GM19468 (cell line): ENCODE measurements at regions not wholly inside any gene's neighbourhood (a gene's known extent, or its start where the extent isn't known, plus 50 kb on each side); places are given as distances from the start of the nearest gene placed in this dataset.

Source experiments
- ATAC-seq: cut with Tn5 transposase; IDR thresholded peaks from one replicate; pipeline ENCODE4 v1.9.1; 2021; ENCODE audit warnings: mild to moderate bottlenecking, moderate library complexity, moderate number of reproducible peaks; ENCODE audit not compliant: unreplicated experiment; ENCODE audit errors: extremely low read depth

DNA sequence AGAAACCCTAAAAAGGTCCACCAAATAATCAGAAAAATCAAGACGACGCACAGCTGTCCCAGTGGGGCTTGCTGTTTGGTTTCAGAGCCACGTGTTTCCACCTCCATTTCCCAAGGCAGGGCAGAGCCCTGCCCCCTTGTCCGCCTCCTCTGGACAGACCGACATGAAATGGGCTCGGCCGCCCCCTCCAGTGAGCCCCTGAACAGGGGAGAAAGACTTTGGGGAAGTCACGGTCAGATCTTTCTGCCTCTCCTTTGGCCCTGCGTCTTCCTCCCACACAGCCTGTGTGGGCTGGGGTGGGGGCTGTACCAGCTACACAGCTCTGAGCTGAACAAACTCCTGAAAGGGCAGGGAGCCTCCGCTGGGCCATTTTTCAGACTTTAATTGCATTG is 230.7 kb downstream of the ENGASE start:
- no peak for ATAC-seq

- ATAC-seq, result no peak
These were observed 230.3 kb downstream of the ENGASE start for GRCh38 chr17:79304884-79305283.

GRCh38 chr17:79303641-79304205 is 229.1 kb downstream of the ENGASE start:
- no peak for ATAC-seq

DNA sequence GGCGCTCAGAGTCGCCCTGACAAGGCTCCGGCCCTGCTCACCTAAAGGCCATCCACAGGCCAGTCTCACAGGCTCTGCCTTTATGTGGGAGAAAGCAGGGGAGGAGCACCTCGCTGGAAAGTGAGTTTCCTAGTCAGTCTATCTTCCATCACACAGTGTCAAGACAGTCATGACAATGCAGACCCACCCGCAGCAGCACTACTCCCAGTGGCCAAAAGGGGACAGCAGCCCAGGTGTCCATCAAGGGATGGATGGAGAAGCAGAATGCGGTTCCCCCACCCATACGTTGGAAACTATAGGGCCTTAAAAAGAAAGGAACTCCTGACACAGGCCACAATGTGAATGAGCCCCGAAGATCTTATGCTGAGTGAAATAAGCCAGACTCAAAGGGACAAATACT is 226.8 kb downstream of the ENGASE start:
- no peak for ATAC-seq

DNA sequence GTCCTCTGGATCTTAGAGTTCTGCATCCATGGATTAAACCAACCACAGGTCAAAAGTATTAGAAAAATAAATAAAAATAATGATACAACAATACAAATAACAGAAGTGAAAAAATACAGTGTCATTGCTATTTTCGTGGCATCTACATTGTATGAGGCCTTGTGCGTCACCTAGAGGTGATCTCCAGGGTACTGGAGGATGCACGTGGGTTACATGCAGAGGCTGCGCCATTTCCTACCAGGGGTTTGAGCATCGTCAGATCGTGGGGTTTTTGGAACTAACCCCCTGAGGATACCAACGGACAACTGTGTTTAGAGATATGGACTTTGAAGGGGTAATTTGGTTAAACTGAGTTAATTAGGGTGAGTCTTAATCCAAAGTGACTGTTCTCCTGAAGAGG is 224.7 kb downstream of the ENGASE start:
- ATAC-seq, result no peak

GRCh38 chr17:79298799-79299198 is 224.2 kb downstream of the ENGASE start:
- ATAC-seq, result no peak

- ATAC-seq, result no peak
These were observed 221.6 kb downstream of the ENGASE start for GRCh38 chr17:79296243-79296642.

DNA sequence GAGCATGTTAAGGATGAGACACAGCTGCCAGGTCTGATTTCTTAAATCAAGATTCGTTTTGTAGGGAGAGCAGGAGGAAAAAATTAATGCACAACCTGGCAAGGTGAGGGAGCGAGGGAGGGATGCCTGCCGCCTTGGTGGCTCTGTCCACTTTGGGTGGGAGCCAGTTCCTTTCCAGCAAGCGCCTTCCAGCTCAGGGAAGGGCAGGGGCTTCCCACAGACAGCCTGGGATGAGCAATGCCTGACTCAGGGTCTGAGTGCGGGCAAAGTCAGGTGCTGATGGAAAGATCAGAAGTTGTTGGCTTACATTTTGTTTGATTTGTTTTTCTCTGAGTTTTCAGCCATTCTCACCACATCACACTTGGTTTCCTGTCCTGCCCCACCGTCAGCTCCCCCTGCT is 220.7 kb downstream of the ENGASE start:
- no peak for ATAC-seq

- no peak for ATAC-seq
These were observed 219.9 kb downstream of the ENGASE start for GRCh38 chr17:79294459-79295071.

- ATAC-seq, result no peak
These were observed 217.9 kb downstream of the ENGASE start for GRCh38 chr17:79292501-79292900.

GRCh38 chr17:79291391-79291790 is 216.8 kb downstream of the ENGASE start:
- no peak for ATAC-seq

DNA sequence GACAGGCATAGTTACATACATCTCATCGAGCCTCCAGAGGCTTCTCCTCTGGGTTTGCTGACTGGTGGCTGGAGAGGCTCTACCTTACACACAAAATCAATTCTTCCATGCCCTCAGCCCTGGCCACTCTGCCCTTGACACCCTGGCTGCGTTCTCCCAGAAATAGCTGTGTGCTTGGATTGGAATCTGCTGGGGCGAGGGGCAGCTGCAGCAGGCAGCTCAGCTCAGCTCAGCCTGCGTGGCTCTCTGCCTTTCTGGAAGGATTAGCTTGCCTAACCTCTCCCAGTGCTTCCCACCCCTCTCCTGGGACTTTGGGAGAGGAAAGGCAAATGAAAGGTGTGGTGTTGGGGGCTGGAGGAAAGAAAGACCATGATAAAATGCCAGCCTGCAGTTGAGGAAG is 216.1 kb downstream of the ENGASE start:
- no peak for ATAC-seq

- no peak for ATAC-seq
These were observed 214.3 kb downstream of the ENGASE start for GRCh38 chr17:79288950-79289349.

GRCh38 chr17:79286440-79286839 is 211.8 kb downstream of the ENGASE start:
- ATAC-seq, result no peak

DNA sequence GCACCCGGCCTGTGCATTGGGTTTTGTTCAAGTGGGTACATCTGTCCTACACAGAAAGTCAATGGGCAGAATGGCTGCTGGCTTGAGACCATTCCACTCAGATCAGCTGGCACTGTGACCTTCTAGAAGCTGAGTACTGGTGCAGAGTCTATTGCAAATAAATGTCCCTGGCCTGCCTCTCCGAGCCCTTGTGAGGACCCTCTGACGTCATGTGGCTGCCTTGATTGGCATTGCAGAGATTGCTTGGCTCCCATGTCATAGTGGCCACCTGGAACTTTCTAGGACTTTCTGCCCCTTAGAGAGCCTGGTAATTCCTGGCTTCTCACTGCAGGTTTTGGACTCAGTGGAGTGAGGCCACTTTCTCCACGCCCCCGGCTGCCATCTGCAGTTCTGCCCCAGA is 211.3 kb downstream of the ENGASE start:
- no peak for ATAC-seq

DNA sequence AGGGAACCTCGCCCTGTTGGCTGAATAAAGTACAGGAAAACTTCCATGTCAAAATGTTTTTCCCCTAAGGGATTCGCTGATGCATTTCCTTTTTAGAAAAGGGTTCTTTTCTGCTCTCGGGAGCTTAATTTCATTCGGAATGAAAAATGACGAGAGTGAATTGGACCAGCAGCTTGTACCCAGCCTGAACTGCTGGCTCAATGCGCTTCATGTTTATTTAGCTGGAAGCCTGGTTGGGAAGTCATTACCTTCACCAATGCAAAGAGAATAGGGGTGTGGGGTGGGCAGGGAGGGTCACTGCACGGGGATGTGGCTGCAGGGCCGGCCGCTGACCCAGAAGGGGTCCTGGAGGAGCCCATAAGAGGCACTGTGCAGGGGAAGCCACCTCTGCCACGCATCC is 207.7 kb downstream of the ENGASE start:
- ATAC-seq, result no peak

DNA sequence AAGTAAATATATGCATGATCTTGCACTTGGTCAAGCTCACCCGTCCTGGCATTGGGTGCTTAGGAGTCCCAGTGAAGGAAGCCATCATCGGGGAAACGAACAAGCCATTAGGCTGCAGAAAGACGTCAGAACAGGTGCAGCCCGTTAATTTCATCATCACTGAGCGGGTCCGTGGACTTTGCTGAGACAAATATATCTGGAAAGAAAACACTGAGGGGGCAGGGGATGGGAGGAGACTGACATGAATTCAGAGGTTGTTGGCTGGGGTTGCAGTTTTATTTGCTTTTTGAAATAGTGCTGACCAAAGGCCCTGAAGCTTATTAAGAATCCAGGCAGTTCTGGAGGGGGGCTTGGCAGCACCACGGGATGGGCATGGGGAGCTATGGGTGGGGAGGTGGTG is 207.2 kb downstream of the ENGASE start:
- ATAC-seq, result no peak

DNA sequence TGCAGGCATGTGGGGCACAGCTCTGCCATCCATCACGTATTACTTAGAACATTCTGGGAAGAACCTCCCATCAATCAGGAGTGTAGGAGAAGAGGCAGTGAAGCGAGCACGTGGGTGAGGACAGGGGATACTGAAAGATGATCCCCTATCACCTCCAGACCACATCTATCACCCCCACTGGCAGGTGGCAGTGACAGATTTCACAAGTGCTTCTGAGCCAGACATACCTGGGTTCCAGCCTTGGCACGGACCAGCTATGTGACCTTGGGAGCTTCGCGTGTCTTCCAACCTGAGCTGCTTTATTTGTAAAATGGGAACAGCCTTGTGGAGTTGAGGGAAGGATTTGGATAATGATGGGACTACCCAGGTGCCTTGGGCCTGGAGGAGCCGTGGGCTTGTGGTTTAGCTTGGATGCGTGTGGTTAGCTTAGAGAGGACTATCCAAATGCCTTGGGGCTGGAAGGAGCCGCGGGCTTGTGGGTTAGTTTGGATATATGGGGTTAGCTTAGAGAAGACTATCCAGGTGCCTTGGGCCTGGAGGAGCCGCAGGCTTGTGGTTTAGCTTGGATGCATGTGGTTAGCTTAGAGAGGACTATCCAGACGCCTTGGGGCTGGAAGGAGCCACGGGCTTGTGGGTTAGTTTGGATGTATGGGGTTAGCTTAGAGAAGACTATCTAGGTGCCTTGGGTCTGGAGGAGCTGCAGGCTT is 206.4 kb downstream of the ENGASE start:
- ATAC-seq, result no peak

GRCh38 chr17:79280010-79280409 is 205.4 kb downstream of the ENGASE start:
- ATAC-seq, result no peak

GRCh38 chr17:79279320-79279719 is 204.7 kb downstream of the ENGASE start:
- no peak for ATAC-seq

GRCh38 chr17:79276821-79277220 is 202.2 kb downstream of the ENGASE start:
- no peak for ATAC-seq

DNA sequence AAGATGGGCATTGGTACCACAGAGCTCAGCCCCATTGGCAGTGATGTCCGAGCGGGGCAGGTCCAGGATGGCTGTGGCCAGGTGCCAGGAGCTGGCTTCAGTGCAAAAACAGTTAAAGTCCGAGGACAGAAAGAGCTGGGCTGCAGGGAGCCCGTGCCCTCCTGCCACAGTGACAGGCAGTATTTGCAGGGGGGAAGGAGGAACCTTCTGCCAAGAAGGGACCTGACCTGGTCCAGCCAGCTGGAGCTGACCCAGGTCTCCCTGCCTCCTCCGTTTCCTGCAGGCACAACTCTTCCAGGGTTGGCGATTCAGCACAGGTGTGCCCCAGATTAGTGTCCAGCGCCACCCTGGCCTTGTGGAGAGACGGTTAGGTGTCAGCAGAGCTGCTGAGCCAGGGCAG is 199.0 kb downstream of the ENGASE start:
- ATAC-seq, result no peak
